ENCODE measurements at regions not wholly inside any gene's neighbourhood (a gene's known extent, or its start where the extent isn't known, plus 50 kb on each side); places are given as distances from the start of the nearest gene placed in this dataset.

DNA sequence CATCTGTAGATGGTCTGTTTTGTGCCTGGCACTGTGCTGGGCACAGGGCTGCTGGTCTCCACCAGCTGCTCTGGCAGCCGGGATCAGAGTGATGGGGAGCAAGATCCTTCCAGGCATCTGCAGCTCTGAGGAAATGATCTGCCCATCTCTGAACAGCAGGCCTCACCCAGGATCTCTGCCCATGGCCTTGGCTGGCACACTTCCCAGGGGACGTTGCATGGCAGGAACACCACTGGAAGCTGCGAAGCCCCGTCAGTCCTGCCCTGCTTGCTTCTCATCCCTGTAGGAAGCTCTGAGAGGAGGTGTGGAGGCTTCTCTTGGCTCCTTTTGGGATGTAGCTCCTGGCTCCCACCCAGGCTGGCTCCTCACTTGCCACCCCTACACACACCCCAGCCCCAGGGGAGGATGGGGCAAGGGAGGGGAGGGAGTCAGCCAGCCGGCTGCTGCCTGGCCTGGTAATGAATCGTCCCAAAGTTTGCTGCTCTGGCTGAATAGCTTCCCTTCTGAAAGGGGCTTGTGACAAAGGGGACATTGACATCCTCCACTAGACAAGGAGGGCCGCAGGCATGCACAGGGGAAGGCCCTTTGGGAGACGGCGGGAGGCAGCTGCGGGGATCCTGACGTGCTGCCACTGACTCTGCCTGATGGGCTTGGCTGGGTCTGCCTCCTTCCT is 108.9 kb downstream of the VEGFA start (continued):
- TF ChIP-seq, protein P1, sequence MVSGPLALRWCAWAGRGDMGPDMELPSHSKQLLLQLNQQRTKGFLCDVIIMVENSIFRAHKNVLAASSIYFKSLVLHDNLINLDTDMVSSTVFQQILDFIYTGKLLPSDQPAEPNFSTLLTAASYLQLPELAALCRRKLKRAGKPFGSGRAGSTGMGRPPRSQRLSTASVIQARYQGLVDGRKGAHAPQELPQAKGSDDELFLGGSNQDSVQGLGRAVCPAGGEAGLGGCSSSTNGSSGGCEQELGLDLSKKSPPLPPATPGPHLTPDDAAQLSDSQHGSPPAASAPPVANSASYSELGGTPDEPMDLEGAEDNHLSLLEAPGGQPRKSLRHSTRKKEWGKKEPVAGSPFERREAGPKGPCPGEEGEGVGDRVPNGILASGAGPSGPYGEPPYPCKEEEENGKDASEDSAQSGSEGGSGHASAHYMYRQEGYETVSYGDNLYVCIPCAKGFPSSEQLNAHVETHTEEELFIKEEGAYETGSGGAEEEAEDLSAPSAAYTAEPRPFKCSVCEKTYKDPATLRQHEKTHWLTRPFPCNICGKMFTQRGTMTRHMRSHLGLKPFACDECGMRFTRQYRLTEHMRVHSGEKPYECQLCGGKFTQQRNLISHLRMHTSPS (CRISPR knock-in tag; IDR thresholded peaks at IDR 0.05; ENCODE audit: low read depth): 0 out of 2 replicates have a peak, but pooled peaks have one; percentile 16
- TF ChIP-seq MTA1 (CRISPR knock-in tag; IDR thresholded peaks at IDR 0.05; ENCODE audit: borderline replicate concordance) (0 out of 2 replicates have a peak, but pooled peaks have one; percentile 31), MEIS2 (CRISPR knock-in tag; IDR thresholded peaks at IDR 0.05) (no peak), ZNF431 (CRISPR knock-in tag; IDR thresholded peaks at IDR 0.05; ENCODE audit: borderline replicate concordance, low read depth) (no peak), ZNF761 (CRISPR knock-in tag; conservative IDR thresholded peaks at IDR 0.05) (0 out of 2 replicates have a peak, but pooled peaks have one; percentile 23)

DNA sequence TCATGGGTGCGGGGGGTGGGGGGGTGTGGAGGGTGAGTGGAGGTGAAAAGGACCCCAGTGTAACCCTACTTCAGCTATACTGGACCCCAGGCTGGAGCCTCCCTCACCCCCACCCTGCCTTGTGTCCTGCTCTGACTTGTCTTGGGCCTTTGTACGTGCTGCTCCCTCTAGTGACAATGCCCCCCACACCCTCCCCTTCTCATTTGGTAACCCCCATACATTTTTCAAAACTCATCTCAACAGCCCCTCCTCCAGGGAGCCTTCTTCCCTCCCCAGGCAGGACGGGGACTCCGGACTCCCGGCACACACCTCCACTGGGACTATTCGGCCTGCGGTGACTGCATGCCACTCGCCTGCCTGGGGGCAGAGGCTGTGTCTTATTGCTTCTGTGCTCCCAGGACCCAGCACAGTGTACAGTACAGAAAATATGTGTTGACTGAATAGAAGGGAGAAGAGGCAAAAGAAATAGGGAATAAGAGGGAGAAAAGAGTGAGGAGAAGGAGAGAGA is 108.2 kb downstream of the VEGFA start:
- DNase-seq (ENCODE audit: low spot score) (no peak), ATAC-seq (peak; percentile 45), FAIRE-seq (no peak)
- no TSS peak for BruUV-seq (replicated peaks)
- Histone ChIP-seq H3K4me1 (ENCODE audit: insufficient read depth, low read length) (peaks cover 55% of the 10 kb centered on the region), H3K9ac (ENCODE audit: insufficient read depth, low read depth, low read length) (no peak overlapping the region), H3K4me2 (ENCODE audit: low read depth, low read length) (peak overlapping the region; percentile 13; the same call in 1 of the 2 replicates), H2AFZ (ENCODE audit: low read length) (no peak overlapping the region), H3K4me3 (replicated peaks in 1 of 3; ENCODE audit: insufficient read depth in 1 of 3, low read depth in 2 of 3, low read length in 3 of 3) (no peak overlapping the region; a peak in 1 of 6 replicates), H3K27ac (ENCODE audit: extremely low read length, insufficient read depth, low read length) (no peak overlapping the region), H4K20me1 (ENCODE audit: insufficient read depth, low read length) (no peaks in the 10 kb centered on the region), H3K79me2 (ENCODE audit: insufficient read depth, low read length) (no peaks in the 10 kb centered on the region), H3K27me3 (ENCODE audit: control insufficient read depth in 1 of 2, insufficient read depth in 2 of 2, low read length in 2 of 2) (peaks cover 8 to 49% of the 10 kb centered on the region in 2 experiments; a peak in 4 of 5 replicates), H3K9me3 (ENCODE audit: low read length) (no peaks in the 10 kb centered on the region), H3K36me3 (replicated peaks in 1 of 2; ENCODE audit: control insufficient read depth in 1 of 2, insufficient read depth in 2 of 2, low read length in 2 of 2) (no peaks in the 10 kb centered on the region)
- POLR2A ChIA-PET: interaction anchor here (1.2 kb wide), 1 partner anchor 23 kb away, joined by 3 read pairs; no protein-coding TSS in a partner anchor
- 7% methylated on average over 8 of the region's 8 CpGs for WGBS (ENCODE audit: low lambda C conversion rate)
- CTCF ChIA-PET (ENCODE audit: low intra/inter-chr PET ratio, low total read pairs): no interaction called here
- intact Hi-C loops (cut with micrococcal nuclease; ENCODE audit: unreplicated experiment): no loop called here
- in situ Hi-C loops (cut with HindIII; ENCODE audit: extremely low pct_ligation_motif_present, low pct_unique_long_range_greater_than_20kb): no loop called here
- TF ChIP-seq TCF12 (IDR thresholded peaks at IDR 0.05) (no peak), TCF12 (CRISPR knock-in tag; IDR thresholded peaks at IDR 0.05) (no peak)
- TF ChIP-seq, protein P2, sequence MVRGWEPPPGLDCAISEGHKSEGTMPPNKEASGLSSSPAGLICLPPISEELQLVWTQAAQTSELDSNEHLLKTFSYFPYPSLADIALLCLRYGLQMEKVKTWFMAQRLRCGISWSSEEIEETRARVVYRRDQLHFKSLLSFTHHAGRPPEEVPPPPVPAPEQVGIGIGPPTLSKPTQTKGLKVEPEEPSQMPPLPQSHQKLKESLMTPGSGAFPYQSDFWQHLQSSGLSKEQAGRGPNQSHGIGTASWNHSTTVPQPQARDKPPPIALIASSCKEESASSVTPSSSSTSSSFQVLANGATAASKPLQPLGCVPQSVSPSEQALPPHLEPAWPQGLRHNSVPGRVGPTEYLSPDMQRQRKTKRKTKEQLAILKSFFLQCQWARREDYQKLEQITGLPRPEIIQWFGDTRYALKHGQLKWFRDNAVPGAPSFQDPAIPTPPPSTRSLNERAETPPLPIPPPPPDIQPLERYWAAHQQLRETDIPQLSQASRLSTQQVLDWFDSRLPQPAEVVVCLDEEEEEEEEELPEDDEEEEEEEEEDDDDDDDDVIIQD (CRISPR knock-in tag; IDR thresholded peaks at IDR 0.05; ENCODE audit: low read depth): no peak
- TF ChIP-seq, protein P3, sequence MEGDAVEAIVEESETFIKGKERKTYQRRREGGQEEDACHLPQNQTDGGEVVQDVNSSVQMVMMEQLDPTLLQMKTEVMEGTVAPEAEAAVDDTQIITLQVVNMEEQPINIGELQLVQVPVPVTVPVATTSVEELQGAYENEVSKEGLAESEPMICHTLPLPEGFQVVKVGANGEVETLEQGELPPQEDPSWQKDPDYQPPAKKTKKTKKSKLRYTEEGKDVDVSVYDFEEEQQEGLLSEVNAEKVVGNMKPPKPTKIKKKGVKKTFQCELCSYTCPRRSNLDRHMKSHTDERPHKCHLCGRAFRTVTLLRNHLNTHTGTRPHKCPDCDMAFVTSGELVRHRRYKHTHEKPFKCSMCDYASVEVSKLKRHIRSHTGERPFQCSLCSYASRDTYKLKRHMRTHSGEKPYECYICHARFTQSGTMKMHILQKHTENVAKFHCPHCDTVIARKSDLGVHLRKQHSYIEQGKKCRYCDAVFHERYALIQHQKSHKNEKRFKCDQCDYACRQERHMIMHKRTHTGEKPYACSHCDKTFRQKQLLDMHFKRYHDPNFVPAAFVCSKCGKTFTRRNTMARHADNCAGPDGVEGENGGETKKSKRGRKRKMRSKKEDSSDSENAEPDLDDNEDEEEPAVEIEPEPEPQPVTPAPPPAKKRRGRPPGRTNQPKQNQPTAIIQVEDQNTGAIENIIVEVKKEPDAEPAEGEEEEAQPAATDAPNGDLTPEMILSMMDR (CRISPR knock-in tag; IDR thresholded peaks at IDR 0.05): peak; percentile 45
